HG02870 (cell line): ENCODE measurements at regions not wholly inside any gene's neighbourhood (a gene's known extent, or its start where the extent isn't known, plus 50 kb on each side); places are given as distances from the start of the nearest gene placed in this dataset.
"Not testable (repeated sequence)": the region's sequence is repeated elsewhere in the genome, so short reads cannot be mapped to it uniquely, and the experiment has no call there.

Source experiments
- ATAC-seq: cut with Tn5 transposase; IDR thresholded peaks from one replicate; pipeline ENCODE4 v1.9.1; 2021; ENCODE audit warnings: mild to moderate bottlenecking, moderate library complexity; ENCODE audit not compliant: unreplicated experiment

- ATAC-seq, result no peak
Measured at GRCh38 chr2:3899536-3900155, 196.3 kb downstream of the DCDC2C start.

GRCh38 chr2:3902131-3902530, 198.8 kb downstream of the DCDC2C start:
- ATAC-seq, result no peak

- ATAC-seq, result no peak
Measured at GRCh38 chr2:3904061-3904460, 200.7 kb downstream of the DCDC2C start.

- ATAC-seq, result not testable (repeated sequence)
Measured at GRCh38 chr2:3908498-3908897, 205.1 kb downstream of the DCDC2C start.

- ATAC-seq, result no peak
Measured at GRCh38 chr2:3911882-3912455, 208.6 kb downstream of the DCDC2C start.

- no peak for ATAC-seq
Measured at GRCh38 chr2:3913166-3913565, 209.8 kb downstream of the DCDC2C start.

- ATAC-seq, result no peak
Measured at GRCh38 chr2:3914241-3914640, 210.9 kb downstream of the DCDC2C start.

- ATAC-seq, result no peak
Measured at GRCh38 chr2:3927031-3927430, 223.7 kb downstream of the DCDC2C start.

GRCh38 chr2:3929374-3929773, 226.0 kb downstream of the DCDC2C start:
- ATAC-seq, result no peak

GRCh38 chr2:3930246-3930645, 226.9 kb downstream of the DCDC2C start:
- ATAC-seq, result no peak

GRCh38 chr2:3940661-3941060, 237.3 kb downstream of the DCDC2C start:
- no peak for ATAC-seq

GRCh38 chr2:3942841-3943240, 239.5 kb downstream of the DCDC2C start:
- ATAC-seq, result no peak

- no peak for ATAC-seq
Measured at GRCh38 chr2:3944071-3944470, 240.7 kb downstream of the DCDC2C start.

GRCh38 chr2:3944841-3945240, 241.5 kb downstream of the DCDC2C start:
- ATAC-seq, result no peak

GRCh38 chr2:3948191-3948590, 244.8 kb downstream of the DCDC2C start:
- ATAC-seq, result no peak

GRCh38 chr2:3951131-3951954, 248.0 kb downstream of the DCDC2C start:
- ATAC-seq, result no peak

GRCh38 chr2:3952866-3953516, 249.6 kb downstream of the DCDC2C start:
- ATAC-seq, result no peak

- no peak for ATAC-seq
Measured at GRCh38 chr2:3954261-3954660, 250.9 kb downstream of the DCDC2C start.

- no peak for ATAC-seq
Measured at GRCh38 chr2:3956406-3956805, 253.0 kb downstream of the DCDC2C start.

GRCh38 chr2:3956892-3957291, 253.5 kb downstream of the DCDC2C start:
- ATAC-seq, result no peak

GRCh38 chr2:3958465-3958864, 255.1 kb downstream of the DCDC2C start:
- no peak for ATAC-seq

GRCh38 chr2:3958969-3959368, 255.6 kb downstream of the DCDC2C start:
- no peak for ATAC-seq
